ELR (cell line): ENCODE measurements at regions not wholly inside any gene's neighbourhood (a gene's known extent, or its start where the extent isn't known, plus 50 kb on each side); places are given as distances from the start of the nearest gene placed in this dataset.
"Not testable (repeated sequence)": the region's sequence is repeated elsewhere in the genome, so short reads cannot be mapped to it uniquely, and the experiment has no call there.

Source experiments
- DNase-seq: peaks from one replicate; pipeline ENCODE4 v3.0.0-alpha.2; 2015; ENCODE audit warnings: low read depth

DNA sequence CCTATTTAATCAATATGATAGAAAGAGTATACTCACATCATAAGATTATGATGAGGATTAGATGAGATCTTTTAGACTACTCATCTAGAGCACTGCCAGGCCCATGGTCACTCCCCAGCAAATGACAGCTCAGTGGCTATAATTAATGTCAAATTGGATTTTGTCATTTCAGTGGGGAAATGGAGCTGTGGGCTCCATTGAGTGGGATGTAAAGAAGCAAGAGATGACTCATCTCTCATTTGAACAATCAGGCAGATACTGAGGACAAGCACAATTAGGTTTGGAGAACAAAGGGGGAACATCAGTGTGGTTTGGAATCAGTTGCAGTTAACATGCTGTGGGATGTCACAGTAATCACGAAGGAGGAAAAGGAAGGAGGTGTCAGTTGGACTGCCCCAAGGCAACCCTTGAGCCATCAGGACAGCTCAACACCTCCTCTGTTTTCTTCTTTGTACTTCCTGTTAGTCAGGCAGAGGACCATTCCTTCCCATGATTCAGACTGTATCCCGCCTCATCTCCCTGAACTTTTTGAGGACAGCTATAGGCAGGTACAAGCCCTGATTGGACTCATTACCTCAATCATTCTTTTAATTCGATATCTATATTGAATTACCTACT is 473.7 kb upstream of the ISX start:
- no peak for DNase-seq

DNA sequence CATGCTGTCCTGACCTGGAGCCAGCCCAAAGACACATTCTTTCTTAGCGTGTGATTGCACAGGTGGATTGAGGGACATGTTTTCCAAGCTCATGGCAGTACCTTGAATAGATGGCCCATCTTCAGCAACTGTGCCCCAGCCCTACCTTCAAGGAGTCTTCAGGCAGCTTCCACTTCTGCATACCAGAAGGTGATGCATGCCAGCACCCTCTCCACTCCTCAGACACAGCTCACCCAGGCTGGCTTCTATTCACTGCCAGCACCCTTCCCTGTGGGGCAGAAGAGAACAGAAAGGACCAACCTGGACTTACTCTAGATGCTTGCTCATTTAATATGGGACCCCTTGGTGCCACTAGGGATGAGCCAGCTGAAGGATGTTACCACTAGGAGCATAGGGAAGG is 466.4 kb upstream of the ISX start:
- DNase-seq: no peak

GRCh38 chr22:34604312-34604711 is 461.6 kb upstream of the ISX start:
- DNase-seq: no peak

GRCh38 chr22:34608106-34608505 is 457.9 kb upstream of the ISX start:
- DNase-seq: no peak

GRCh38 chr22:34608540-34609115 is 457.3 kb upstream of the ISX start:
- no peak for DNase-seq

- no peak for DNase-seq
These were observed 456.3 kb upstream of the ISX start for GRCh38 chr22:34609646-34610045.

DNA sequence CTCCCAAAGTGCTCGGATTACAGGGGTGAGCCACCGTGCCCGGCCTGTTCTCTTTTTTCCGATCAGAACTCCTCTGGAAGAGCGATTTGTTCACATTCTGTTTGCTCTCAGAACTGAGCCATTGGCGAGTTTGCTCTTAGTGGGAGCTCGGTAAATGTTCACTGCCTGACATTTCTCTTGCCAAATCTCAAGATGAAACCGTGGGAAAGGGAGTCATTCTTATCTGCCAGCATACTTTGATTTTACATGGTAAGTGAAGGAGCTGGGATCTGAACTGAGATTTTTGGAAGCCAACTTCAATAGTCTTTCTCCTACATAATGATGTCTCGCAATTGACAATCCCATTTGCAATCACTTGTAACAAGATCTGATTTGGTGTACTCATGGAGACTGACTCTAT is 445.8 kb upstream of the ISX start:
- no peak for DNase-seq

DNA sequence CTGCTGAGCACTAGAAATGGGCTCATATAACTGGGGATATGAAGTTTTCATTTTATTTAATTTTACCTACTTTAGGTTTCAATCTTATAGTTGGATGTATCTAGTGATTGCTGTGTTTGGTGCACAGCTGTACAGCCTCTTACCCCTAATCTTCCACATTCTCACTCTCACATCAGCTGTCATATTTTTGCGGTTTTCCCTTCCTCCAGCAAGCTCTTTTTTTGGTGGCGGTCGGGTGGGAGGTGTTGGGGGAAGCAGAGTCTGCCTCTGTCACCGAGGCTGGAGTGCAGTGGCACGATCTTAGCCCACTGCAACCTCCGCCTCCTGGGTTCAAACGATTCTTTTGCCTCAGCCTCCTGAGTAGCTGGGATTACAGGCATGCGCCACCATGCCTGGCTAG is 445.1 kb upstream of the ISX start:
- DNase-seq: no peak

- no peak for DNase-seq
These were observed 443.4 kb upstream of the ISX start for GRCh38 chr22:34622602-34623001.

DNA sequence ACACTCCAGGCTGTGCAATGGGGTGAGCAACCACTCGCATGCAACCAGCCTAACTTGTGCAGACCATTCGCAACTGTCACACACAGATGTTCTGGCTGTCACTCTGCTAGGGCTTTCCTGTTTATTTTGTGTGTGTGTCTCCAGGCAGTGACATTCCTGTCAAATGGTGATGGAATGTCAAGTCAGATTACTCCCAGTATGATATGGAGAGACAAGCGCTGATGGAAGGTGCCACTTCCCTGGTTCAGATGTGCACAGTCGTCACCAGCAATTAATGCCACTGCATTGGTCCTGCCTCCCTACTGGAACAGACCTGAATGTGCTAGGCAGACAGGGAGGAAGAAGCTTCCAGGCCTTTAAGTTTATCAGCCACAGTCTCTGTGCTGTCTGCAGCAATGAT is 442.4 kb upstream of the ISX start:
- no peak for DNase-seq

- not testable (repeated sequence) for DNase-seq
These were observed 440.1 kb upstream of the ISX start for GRCh38 chr22:34625892-34626291.

- DNase-seq: no peak
These were observed 427.8 kb upstream of the ISX start for GRCh38 chr22:34638128-34638527.

DNA sequence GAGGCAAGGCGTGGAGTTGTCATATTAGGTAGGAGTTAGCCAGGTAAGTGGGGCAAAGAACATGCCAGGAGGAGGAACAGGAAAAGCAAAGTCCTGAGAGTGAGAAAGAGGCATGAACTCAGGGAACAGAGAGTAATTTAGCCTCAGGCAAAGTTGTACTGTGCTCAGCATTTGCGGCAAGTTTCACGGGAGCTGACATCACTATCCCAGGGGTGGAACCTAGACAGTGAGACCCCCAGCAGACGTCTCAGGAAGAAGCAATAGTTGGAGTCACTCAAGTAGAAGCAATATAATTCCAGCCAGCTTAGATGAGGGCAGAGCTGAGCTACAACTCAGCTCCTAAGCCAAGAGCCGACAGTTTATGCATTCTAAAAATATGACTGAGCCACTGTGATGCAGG is 426.0 kb upstream of the ISX start:
- no peak for DNase-seq

GRCh38 chr22:34645375-34645774 is 420.6 kb upstream of the ISX start:
- DNase-seq: no peak

DNA sequence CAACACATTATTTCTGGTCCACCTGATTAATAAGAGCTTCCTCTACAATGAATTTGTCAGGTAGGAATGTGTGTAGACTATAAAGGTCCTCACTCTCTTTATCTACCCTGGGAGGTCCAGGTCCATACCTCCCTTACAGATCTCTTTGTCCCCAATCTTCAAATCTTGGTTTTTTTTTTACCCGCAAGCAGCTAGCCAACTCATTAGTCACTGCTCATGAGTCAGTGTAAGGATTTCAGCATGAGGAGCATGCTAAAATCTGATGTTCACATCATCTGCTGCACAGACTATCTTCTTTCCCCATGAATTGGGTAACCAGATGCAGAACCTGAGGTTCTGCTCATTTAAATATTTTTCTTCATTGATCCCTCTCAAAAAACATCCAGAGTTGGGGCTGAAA is 397.0 kb upstream of the ISX start:
- DNase-seq: no peak

DNA sequence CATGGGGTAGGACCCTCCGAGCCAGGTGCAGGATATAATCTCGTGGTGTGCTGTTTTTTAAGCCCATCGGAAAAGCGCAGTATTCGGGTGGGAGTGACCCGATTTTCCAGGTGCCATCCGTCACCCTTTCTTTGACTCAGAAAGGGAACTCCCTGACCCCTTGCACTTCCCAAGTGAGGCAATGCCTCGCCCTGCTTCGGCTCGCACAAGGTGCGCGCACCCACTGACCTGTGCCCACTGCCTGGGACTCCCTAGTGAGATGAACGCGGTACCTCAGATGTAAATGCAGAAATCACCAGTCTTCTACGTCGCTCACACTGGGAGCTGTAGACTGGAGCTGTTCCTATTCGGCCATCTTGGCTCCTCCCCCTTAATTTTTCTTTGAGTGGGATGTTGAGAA is 382.9 kb upstream of the ISX start:
- DNase-seq: not testable (repeated sequence)

GRCh38 chr22:34684278-34684677 is 381.7 kb upstream of the ISX start:
- DNase-seq: not testable (repeated sequence)

DNA sequence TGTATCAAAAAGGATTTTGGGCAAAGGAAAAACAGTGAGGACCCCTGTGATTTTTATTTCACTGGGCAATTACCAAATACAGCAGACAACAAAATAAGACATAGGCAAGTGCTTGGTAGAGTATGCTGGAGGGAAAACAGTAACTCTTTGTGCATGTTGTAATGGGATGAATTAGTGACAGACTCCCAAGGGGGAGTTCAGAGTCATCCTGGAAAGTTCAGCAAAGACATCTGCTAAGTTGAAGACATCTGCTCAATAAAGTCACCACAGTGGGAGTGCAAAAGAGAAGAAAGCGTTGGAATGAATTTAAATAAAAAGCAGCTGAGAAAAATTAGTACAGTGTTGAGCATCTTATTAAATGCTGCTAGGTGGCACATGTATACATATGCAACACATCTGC is 378.8 kb upstream of the ISX start:
- DNase-seq: no peak

- no peak for DNase-seq
These were observed 377.1 kb upstream of the ISX start for GRCh38 chr22:34688825-34689224.

DNA sequence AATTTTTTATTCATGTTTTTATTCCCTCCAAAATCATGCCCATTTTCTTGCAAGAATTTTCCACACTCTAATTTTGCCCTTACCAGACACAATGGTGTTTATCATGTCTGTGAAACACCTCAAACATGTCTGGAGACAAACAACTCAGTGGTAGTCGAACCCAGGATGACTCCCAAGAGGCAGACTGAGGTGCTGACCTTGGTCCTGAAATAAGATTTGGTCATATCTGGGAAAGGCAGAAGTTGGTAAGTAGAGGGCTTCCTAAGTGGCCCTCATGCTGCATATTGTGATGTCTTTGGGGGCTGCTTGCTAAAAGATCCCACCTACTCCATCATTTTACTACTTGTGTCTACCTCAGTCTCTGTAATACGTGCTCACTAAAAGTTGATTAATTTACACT is 369.4 kb upstream of the ISX start:
- no peak for DNase-seq

DNA sequence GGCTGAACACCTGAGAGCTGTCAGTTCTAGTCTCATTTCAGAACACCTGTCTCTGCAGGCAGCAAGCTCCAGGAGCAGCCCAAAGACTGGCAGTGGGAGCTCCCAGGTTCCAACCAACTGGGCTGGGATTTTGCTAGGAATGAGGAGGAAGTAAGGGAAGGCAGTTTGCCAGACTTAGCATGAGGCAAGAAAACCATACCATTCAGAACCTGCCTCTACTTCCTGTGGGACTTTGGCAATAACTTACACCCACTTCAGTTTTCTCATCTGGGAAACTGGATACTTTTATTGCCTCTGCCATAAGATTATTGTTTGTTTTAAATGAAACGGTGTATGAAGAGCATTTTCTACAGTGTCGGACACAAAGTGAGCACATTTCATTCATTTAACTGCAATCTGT is 363.7 kb upstream of the ISX start:
- DNase-seq: no peak

DNA sequence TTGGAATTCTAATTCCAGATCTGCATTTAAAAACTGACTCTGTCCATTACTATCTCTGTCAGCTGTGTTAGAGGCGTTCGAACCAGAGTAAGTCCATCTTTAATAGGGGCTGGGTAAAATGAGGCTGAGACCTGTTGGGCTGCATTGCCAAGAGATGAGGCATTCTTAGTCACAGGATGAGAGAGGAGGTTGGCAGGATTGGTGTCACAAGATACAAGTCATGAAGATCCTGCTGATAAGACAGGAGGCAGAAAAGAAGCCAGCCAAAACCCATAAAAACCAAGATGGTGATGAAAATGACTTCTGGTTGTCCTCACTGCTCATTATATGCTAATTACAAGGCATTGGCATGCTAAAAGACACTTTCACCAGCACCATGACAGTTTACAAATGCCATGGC is 356.3 kb upstream of the ISX start:
- DNase-seq: no peak

DNA sequence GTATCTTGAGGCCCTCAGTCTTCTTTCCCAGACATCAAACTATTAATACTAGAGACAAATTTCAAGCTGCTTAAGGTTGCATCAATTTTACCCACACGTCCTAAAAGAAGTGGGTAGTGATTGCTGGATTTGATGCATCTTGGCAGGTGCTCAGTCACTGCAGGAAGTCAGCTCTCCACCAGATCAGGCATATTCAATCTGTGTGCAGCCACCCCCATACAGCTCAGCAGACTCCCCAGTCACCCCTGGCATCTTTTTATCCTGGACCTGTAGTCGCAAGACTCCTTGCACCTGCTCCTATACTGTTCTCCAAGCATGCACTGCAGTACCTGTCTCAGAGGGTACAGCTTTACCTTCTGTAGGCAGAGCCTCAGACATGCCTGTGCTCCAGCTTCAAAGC is 343.1 kb upstream of the ISX start:
- DNase-seq: no peak

DNA sequence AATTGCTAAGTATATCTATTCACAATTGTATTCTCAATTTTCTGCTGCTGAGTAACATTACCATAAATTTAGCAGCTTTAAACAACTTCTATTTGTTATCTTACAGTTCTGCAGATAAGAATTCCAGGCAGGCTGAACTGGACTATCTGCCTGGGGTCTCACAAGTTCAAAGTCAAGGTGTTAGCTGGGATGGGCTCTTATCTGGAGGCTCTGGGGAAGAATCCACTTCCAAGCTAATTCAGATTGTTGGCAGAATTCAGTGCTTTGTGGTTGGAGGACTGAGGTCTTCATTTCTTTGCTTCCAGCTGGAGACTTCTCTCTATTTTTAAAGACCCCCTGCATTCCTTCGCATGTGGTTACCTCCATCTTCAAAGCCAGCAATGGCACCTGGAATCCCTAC is 329.9 kb upstream of the ISX start:
- DNase-seq: no peak
